ENCODE measurements at regions not wholly inside any gene's neighbourhood (a gene's known extent, or its start where the extent isn't known, plus 50 kb on each side); places are given as distances from the start of the nearest gene placed in this dataset.

GRCh38 chr18:72940509-72940908, 72.7 kb upstream of the NETO1 start:
- no peak for DNase-seq (ENCODE audit: low read depth)
- no peak overlapping the region for H3K4me3 ChIP-seq (ENCODE audit: low read depth, low read length)

- no peak for DNase-seq (ENCODE audit: low read depth)
- no peak overlapping the region for H3K4me3 ChIP-seq (ENCODE audit: low read depth, low read length)
Observed at GRCh38 chr18:72935744-72936143, 68.0 kb upstream of the NETO1 start.

GRCh38 chr18:72922895-72923294, 55.1 kb upstream of the NETO1 start:
- H3K4me3 ChIP-seq (ENCODE audit: low read depth, low read length): no peak overlapping the region
- no peak for DNase-seq (ENCODE audit: low read depth)

All from skeletal muscle cell (primary cell).